ENCODE measurements at regions not wholly inside any gene's neighbourhood (a gene's known extent, or its start where the extent isn't known, plus 50 kb on each side); places are given as distances from the start of the nearest gene placed in this dataset.

DNA sequence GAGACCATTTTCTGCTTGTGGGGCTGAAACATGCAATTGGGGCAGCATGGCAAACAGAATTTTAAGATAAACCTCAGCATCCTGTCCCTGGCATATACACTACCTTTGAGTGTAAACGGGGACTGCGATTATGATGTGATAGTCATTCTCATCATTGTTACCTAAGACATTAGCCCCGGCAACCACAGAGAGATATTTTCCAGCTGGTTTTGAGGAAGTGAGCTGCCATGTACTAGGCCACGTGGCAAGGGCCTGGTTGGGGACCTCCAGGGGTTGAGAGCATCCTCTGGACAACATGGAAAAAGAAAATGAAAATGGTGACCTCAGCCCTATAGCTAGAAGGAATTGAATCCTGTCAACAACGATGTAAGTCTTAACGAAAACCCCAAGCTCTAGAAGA lies 623.6 kb upstream of the CDH18 start:
- DNase-seq = no peak

DNA sequence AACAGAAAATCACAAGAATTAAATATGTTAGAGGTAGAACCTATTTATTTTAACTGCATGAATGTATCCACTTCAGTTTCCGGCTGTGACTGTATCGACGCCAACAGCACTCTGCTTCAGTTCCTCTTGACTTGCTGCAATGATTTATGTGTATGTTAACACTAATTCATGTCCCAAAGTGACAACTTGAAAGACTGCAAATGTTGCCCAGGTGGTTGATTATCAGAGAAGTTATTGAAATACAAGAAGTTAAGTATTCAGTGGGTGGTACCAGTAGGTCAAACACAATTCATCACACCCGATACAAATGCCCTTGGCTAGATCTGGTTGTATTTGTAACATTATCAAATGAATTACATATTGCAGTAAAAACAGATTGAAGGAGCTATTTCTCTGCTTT lies 622.7 kb upstream of the CDH18 start:
- no peak for DNase-seq

DNA sequence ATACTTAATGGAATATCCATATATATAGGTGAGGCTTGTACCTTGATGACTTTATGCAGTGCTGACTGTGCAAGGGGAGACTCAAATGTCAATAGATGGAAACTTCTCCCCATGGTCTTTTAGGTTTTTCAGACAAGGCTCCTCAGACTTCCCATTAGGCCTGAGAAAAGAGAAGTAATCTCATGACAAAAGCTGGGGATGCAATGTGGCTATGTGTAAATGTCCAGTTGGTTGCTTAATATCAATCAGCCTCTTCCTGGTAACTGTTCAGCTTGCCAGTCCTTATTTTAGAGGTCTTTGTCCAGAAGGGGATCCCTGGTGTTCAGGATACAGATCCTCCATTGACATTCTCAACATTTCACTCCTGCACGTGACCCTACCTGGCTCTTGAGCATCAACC lies 621.1 kb upstream of the CDH18 start:
- DNase-seq = no peak

DNA sequence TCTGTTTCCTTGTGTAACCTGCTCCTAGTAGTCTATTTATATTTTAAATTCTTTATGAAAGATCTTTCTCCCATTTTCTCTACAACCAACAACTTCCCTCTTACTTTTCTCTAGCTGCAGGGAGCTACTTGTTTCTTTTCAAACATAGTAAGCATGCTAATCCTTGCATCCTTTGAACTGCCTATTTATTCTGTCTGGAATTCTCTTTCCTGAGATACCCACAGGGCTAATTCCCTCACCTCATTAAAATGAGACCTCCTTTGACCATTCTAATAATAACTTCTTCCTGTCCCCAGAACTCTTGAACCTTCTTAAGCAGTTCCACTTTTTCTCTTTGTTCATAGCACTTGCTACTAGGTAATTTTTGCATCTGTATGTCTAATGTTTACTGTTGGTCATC lies 620.6 kb upstream of the CDH18 start:
- DNase-seq = no peak

DNA sequence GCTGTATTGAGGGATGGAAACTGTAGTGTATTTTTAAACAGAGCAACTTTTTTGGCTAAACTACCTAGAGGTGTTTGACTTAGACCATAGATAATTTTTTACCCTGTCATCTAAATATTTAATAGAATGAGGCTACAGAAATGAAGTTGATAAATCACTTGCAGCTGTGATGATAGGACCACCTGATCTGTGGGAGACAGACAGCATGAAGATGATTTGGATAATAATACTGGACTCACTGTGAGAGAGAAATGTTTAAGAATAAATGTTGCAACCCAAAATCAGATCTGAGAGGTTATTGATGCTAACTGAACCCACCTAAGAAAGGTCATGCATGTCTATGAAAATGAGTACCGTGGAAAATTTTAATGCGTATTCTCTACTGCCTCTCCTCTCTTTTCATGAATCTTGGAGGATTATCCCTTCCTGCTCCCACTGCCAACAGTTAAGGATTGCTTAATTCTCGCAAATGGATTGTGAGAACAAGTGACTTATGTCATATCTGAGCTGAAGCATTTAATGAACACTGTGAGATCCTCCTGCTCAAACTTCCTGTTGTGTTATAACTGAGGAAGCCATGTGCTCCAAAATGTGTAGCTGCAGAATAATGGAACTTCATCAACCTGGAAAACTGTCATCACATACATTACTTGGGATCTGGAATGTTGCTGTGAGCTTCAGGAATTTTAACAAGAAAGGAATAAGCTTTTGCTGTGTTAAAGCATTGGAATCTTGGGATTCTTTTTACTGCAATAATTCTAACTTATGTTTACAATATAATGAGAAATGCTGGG lies 617.9 kb upstream of the CDH18 start:
- DNase-seq = no peak

DNA sequence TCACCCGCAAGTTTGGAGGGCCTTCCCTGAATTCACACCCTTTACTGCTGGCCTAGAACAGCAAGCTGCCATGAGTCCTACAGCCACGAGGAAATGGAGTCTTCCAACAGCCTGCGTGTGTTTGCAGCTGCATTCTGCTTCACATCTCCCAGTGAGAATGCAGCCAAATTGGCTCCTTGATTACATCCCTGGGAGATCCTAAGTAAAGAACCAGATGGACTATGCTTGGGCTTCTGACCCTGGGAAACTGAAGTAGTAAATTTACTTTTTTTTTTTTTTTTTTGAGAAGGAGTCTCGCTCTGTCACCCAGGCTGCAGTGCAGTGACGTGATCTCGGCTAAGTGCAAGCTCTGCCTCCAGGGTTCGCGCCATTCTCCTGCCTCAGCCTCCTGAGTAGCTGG lies 617.0 kb upstream of the CDH18 start:
- DNase-seq = no peak

DNA sequence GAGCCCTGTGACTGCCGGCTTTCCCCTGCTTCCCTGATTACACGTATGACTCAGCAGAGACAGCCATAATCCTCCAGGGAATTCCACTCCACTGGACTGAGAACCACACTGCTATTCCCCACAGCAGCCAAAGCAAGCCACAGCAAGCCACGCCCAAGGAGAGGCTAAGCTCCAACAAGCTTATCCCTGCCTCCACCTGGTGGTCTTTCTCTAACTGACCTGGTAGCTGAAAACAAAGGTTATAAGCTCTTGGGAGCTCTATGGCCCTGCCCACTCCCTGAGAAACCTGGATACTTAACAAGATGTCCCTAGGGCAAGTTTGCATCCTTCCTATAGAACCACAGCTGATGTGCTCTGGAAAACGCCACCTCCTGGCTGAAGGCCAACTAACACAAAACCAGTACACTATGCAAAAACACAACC lies 613.7 kb upstream of the CDH18 start:
- no peak for DNase-seq

DNA sequence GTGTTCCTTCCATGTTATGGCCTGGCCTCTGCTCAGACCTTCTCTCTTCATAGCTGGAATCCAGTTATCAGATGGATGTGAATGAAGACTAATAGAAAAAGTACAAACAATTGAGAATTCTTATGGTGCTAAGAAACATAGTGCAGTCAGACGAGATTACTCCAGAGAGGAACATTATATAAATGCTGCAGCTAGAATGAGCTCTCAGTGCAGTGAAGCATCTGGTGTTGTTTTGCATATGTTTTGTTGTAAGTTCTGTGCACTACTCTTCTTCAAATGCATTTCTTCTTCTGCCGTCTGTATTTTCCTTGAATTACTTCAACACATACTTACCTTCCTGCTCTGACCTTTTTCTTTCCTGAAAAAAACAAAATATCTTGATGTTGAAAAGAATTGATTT lies 602.4 kb upstream of the CDH18 start:
- no peak for DNase-seq

DNA sequence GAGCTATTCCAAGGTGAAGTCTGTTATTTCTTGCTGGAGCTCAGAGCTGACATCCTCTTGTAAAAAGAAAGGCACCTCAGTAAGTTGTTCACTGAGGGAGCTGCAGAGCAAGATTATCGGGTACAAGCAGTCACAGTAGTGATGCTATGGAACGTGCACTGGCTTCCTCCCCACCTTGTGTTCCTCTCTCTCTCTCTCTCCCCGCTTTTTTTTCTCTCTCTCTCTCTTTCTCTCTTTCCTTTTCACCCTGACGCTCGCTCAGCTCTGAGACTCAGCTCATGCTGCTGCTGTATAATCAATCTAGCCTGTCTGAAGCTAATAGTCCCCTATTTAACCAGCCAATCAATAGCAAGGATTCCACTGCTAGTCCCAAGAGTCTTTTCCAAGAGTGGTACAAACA lies 587.6 kb upstream of the CDH18 start:
- DNase-seq = no peak

DNA sequence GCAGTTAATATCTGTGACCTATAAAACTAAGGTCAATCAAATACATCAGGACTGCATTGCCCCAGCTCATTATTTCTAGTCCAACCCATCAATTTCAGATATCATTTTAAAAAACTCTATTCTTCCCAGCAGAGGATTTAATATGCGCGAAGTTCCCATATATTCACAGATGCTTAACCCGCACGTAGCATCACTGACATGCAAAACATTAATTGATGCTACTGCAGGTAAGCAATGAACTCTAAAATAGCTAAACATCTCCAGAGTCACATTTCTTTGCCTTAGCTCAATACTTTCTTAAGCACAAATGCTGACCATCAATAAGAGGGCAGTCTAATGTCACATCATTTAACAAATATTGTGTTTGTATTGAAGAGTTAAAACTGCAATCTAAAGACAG lies 586.6 kb upstream of the CDH18 start:
- DNase-seq = no peak

DNA sequence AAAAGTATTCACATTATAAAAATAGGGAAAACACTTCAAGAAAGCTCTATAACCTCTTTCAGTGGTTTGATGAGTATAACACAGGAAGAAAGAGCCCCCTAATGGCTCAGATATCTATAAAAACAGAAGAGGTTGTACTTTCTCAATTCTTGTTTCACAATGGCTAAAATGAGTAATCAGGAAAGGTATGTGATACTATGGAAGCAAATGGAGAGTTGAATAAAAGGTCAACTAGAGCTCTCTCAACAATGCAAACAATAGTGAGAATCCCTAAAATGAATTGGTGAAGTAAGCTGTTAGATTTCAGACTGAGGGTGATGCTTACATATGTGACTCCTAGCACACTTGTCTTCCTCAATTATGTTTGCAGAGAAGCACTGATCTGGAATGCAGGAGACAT lies 584.6 kb upstream of the CDH18 start:
- no peak for DNase-seq

DNA sequence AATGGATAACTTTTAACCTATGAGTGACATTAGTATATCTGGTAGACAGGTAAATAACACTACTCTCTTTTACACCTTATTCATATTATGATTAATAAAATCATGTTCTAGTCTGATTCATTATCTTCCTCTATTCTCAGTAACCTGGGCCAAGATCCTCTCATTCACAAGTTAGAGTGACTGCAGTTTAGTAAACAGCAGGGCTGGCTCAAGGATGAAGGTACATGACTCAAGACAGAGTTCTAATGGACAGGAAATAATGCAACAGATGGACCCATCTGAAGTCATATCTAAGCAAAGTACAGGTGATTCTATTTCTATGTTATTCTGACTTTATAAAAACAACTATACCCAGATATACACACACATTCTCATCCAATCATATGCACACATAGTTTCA lies 582.5 kb upstream of the CDH18 start:
- no peak for DNase-seq

DNA sequence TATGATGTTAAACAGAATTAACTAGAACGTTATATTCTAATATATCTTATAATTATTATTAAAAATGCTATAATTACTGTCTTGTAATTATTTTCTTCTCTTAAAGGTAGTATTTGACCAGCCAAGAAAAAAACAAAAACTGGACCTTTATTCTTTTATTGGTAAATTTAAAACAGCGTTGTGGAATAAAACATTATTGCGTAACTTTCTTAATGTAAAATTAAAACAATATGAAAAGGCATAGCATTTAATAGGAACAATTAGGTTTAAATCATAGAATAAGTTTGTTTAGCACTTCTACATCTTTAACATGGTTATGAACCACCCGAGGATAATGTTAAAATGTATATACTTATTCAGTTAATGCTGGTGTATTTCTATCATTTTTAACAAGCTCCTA lies 574.5 kb upstream of the CDH18 start:
- no peak for DNase-seq

DNA sequence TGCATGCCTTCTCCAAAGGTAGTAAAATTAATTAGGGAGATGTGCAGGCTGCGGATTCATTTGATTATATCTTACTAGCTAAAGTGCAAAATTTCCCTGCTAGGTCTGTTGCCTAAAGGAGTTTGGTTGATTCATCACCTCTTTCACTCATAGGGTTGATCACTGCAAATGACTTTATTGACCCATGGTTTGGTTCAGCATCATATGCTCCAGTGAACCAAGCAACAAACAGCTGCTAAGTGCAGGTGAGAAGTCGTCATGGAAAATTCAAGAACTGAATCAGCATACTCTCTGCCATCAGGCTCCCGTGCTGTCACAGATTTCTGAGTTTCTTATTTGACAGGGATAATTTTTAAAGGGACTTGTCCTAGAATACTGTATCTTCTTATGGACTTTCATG lies 571.8 kb upstream of the CDH18 start:
- DNase-seq = no peak

DNA sequence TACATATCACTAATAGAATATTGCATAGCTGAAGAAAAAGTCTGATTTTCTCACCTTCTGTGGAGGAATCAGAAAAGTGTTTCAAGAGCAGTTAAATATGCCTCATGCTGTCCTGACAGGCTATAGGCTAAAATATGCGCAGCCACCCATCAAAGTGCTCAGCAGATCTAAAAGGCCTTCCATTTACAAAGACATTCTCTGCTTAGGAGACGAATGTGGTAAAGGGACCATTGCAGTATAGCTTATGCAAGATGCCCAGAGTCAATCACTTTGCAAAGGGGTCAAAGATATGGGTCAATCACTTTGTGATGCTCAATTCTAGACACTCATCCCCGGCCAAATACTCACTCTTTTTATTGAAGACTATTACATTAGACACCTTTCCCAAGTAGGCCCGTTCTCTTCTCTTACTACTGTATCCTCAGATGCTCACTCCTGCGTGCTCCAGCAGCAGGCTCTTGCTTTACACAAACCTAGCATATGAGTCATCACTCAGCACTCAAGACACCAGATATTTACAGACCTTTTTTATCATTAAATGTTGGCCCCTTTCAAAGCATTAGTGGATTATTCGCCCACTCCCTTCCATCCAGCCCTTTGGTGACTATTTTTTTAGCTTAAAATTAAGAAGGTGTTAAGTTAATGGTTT lies 568.2 kb upstream of the CDH18 start:
- DNase-seq = no peak

DNA sequence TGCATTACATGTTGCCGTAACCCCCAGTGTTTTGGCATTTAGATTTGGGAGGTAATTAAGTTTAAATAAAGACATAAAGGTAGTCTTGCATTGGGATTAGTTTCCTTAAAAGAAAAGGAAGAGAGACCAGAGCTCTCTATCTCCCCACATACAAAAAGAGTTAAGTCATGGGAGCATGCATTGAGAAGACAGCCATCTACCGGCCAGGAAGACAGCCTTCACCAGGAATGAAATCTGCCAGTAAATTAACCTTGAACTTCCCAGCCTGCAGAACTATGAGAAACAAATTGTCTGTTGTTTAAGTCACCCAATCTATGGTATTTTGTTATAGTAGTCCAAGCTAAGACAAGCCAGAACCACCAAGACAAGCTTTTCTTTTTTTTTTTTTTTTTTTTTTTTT lies 567.0 kb upstream of the CDH18 start:
- no peak for DNase-seq

DNA sequence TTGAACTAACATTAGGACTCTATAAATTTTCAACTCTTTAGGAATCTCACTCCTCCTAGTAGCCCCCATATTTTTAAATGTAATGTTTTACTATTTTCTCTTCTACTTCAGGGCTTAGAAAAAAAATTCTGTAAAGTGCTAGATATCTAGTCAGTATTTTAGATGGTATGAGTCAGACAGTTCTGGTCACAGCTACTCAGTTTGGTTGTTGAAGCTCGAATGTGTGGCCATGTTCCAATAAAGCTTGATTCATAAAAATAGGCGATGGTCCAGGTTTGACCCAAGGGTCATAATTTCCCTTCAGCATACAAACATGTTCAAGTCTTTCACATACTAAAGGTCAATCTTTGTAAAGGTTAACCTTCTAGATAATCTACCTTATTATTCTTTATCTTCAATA lies 566.0 kb upstream of the CDH18 start:
- DNase-seq = no peak

DNA sequence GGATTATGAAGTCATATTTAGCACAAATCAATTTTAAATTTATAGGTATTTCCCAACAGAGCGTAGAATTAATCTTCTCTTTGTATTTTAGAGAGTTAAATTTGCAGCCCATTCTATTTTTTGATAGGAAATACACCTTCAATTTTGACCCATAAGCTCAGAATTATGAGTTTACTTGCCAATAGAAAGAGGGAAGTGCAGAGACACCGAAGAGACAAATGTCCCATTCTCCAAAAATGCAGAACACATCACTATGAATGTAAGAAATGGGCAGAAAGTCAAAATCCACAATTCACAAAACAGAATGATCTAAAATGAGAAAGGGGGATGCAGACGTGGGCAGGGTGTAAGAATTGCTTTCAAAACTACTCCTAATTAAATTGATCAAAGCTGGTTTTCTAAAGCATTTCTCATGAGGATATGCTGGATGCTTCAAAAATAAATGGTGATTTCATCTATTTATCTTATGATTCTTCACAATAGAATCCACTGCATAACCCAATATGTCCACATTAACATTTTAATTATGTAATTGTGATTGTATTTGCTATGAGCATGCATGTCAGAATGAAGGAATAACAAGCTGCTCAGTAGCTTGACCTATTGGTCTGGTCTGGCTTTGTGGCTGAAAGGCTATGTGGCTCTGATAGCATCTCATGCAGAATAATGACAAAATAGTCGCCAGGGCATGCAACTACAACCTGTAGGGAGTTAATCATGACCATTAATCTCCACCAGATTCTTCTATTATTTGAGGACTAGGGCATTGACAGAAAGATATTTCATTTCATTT lies 550.1 kb upstream of the CDH18 start:
- DNase-seq = no peak

DNA sequence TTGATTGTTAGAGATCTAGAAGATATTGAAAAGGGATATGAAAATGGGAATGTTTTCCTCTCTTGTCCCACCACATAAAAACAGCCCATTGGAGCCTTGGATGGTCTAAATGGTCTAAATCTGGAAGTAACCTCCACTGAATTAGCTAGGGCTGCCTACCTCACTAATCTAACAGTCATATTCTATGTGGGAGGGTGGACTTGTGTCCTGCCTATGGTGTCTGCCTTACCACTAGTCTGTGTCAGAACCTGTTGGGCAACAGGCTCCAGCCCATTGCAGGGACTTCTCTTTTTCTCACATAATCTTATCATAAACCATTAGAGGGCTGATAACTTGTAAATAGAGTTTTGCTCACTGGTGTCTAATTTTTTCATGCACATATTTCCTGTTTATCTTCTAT lies 548.8 kb upstream of the CDH18 start:
- no peak for DNase-seq

DNA sequence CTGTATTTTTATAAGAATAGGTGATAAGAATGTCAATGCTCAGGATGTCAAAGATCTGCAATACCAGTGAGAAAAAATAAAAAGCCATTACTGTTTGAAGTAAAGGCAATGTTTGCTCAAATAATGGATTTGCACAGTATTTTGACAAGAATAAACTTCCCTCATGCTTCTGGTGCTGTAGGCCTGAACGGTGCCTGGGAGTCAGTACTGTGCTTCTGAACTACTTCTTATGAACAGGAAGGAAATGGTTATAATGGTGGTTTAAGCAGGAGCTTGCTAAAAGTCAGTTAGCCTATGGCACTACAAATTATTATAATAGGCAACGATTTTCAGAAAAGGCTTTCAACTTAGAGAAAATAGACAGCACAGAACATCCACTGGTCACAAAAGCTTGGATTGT lies 548.3 kb upstream of the CDH18 start:
- no peak for DNase-seq

DNA sequence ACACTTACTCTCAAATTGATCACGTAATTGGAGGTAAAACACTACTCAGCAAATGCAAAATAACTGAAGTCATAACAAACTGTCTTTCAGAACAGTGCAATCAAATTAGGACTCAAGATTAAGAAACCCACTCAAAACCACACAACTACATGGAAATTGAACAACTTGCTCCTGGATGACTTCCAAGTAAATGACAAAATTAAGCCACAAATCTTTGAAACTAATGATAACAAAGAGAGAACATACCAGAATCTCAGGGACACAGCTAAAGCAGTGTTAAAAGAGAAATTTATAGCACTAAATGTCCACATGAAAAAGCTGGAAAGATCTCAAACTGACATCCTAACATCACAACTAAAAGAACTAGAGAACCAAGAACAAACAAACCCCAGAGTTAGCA lies 540.5 kb upstream of the CDH18 start:
- DNase-seq = no peak

DNA sequence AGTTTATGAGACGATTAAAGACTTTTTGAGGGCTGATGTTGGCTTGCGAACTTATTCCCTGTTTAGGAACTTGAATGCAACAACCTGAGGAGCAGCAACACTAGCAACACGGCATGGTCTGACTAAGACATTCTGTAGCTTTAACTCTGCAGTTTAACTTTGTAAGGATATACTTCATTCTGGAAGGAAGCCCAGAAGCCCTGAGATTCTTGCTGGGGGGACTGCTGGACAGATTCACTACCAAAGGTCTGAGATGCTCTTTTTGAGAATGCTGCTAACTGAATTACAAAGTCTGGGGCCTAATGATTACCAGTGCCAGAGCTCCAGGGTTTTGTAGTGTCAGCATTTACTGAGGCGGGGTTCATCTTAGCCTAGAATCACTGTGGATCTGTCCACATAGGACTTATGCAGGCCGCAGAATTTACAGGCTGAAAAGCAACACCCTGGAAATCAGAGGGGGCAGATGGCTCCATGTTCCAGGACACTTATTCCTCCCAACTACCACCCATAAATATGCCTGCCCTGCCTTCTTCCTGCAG lies 537.1 kb upstream of the CDH18 start:
- no peak for DNase-seq

DNA sequence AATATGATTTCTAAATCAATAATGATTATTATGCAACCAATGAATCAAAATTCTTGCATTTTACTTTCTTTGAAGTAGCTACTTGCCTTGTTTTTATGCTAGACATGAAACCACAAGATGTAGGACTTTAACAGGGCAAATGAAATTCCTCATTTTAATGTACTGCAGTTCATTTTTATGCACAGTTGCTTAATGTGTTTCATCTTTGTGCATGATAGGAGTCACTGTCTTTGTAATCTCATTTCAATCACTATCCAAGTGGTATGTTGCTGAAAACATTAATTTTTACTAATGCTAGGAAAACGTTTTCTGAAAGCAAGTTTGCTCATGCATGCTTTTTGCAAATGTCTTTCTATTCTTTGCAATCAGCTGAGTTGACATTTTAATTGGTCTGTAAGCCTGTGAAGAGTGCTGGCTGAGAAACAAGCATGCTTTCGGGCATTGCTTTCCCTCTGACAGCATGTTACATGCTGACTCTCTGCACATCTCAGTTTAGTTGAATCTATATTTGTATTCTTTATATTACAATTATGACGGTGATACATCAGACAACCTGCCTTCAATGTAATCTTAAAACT lies 535.0 kb upstream of the CDH18 start:
- no peak for DNase-seq

DNA sequence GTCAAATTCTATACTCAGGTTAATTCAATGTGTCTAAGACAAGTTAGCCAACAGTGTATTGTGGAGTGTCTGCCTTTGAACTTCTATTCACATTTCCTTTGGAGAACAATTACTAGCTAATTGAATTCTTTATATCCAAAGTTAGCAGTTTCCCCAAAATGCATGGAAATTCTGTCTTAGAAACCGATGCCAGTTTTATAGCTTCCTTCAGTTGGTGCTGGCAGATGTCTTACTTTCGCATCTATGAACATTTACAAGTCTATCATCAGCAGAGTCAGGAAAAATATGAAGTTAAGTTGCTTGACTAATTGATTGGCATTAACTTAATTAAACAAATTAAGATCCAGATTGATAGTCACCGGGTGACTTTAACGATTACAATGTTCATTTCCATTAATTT lies 527.6 kb upstream of the CDH18 start:
- DNase-seq = no peak
